C4-2B (cell line): ENCODE measurements at regions not wholly inside any gene's neighbourhood (a gene's known extent, or its start where the extent isn't known, plus 50 kb on each side); places are given as distances from the start of the nearest gene placed in this dataset.

Source experiments
- CTCF ChIP-seq: fragments of 450-650 bp; conservative IDR thresholded peaks from 2 replicates; pipeline ENCODE4 v1.5.1; 2017; ENCODE audit warnings: mild to moderate bottlenecking
- ZFX ChIP-seq: fragments of 450-650 bp; IDR thresholded peaks from 2 replicates; pipeline ENCODE4 v1.6.1; 2017

GRCh38 chr5:114727358-114727757 is 365.5 kb downstream of the KCNN2 start:
- TF ChIP-seq ZFX (no peak), CTCF (no peak)
